Hematopoietic multipotent progenitor cell treated with erythropoietin and hydrocortisone succinate and interleukin-3 and kit ligand, for 6 days (in vitro differentiated cells): ENCODE measurements at regions not wholly inside any gene's neighbourhood (a gene's known extent, or its start where the extent isn't known, plus 50 kb on each side); places are given as distances from the start of the nearest gene placed in this dataset.
"Not testable (repeated sequence)": the region's sequence is repeated elsewhere in the genome, so short reads cannot be mapped to it uniquely, and the experiment has no call there.

ENCODE experiments used
- DNase-seq: peaks from one replicate; pipeline ENCODE4 v3.0.0-alpha.2; 2015

GRCh38 chr9:63450836-63451235 lies 1834.2 kb downstream of the FOXD4L5 start:
- not testable (repeated sequence) for DNase-seq

DNA sequence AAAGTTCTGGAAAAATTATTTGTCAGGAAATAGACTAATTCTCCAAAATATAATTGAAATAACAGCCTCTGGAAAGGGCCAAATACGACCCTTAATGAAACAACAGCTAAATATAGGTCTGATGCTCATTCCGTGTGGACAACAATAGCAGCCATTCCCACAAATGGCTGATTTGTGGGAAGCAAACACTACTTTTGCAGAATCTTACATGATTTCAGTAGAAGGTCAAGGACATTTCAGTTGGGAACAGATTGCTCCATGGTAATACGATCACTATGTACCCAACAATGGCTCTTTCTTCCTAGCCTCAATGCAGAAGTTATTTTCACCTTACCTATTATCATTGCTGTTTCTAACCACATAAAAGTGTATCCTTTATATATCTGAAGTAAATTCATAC lies 1859.9 kb downstream of the FOXD4L5 start:
- not testable (repeated sequence) for DNase-seq

- not testable (repeated sequence) for DNase-seq
Measured at GRCh38 chr9:63390897-63391296, 1894.1 kb downstream of the FOXD4L5 start.

- not testable (repeated sequence) for DNase-seq
Measured at GRCh38 chr9:63385479-63385878, 1899.5 kb downstream of the FOXD4L5 start.

GRCh38 chr9:63379864-63380263 lies 1905.1 kb downstream of the FOXD4L5 start:
- not testable (repeated sequence) for DNase-seq

DNA sequence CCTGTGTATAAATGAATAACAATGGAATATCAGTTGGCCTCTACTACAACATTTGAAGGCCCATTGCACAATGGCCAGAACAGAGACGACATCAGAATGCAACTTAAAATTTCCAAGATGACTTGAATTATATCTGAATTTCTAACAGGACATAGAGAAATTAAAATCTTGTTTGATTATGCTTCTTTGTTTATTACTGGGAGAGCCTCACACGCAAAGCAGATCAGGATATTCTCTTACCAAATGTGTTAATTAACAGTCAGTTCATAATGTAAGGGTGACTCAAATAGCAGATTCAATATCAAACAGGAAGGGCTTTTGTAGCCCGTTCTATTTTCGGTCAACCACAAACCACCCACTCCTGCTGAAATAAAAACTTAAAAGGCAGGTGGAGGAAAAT lies 1930.8 kb downstream of the FOXD4L5 start:
- DNase-seq, result peak; percentile 1

DNA sequence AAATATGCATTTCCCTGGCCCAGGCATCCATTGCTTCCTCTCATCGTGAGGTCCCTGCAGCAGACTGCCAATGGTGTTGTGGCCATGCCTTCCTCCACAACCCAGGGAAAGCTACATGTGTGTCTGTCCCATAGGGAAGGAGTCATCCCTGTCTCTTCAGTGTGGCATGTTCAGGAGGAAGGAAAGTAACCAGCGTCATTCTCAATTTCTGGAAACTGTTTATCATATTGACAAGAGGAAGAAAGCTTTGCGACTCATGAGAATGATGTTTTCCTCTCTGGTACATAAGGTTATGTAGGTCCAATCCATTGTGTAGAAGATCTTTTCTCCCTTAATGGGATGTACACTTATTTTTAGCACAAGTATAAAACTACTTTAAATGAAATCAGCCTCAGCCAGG lies 1937.7 kb downstream of the FOXD4L5 start:
- not testable (repeated sequence) for DNase-seq

DNA sequence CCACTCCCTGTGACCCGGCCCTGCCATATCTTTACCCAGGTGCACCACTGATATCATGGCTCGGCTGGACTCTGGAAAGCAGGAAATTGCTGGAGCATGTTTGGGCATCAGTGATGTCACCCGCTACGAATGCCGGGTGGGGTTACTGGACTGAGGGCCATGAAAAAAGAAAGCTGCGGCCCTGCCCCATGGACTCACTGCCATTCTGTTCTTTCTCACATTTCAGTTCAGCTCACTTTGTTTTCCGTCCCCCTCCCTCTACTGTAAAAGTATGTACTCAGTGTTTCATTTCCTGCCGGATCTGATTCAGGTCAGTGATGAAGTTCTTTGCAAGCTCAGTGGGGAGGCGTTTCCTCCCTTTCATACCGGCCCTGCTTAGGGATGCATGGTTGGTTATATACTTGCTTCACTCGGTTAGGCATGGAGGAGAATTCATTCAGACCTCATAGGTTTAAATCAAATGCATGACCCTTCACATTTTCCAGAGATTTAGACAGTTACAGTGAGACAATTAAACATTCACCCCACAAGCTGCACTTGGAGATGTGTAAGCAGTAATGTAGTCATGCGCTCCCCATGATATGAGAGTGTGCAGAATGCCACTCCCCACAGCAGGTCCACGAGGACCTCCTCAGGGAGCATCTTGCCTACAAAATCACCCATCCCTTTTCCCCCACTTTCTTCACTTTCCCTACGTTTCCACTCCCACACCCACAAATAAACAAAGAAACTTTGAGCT lies 1938.5 kb downstream of the FOXD4L5 start:
- peak; percentile 38 for DNase-seq

GRCh38 chr9:63344408-63344807 lies 1940.6 kb downstream of the FOXD4L5 start:
- DNase-seq, result not testable (repeated sequence)

DNA sequence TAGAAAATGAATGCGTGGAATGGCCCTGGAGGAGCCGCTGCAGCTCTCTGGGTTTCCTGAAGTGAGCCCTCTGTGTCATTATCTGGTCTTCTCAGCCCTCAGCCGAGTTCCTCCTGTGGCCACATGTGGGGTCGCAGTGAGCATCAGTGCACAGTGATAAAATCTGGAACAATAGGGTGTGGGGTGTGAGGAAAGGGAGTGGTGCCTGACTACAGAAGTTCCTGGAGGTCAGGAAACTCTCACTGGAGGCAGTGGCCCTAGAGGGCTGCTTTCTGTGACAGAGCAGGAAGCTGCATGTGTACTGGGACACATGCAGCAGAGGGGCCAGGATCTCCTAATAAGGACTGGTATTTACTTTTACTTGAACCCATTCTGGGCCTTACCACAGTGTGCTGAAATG lies 1942.5 kb downstream of the FOXD4L5 start:
- peak; percentile 87 for DNase-seq

- DNase-seq, result peak; percentile 1
Measured at GRCh38 chr9:63337899-63338604, 1947.0 kb downstream of the FOXD4L5 start.

- not testable (repeated sequence) for DNase-seq
Measured at GRCh38 chr9:63335286-63335685, 1949.7 kb downstream of the FOXD4L5 start.

- not testable (repeated sequence) for DNase-seq
Measured at GRCh38 chr9:63334187-63334586, 1950.8 kb downstream of the FOXD4L5 start.

DNA sequence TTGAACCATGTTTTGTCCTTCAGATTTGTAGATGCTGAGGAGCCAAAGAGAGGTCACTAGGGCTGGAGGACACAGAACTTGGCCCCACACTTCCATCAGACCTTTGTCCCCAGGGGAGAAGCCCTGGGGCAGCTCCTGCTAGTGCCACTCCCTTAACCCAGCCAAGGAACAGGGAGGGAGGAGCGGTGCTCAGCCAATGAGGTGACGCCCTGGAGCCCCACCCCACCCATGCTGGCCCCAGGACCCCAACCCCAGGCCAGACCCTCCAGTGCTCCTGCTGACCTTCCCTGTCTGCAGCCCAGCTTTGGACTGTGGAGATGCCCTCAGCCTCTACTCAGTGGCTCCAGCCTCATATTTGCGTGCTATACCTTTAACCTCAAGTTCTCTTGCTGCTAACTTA lies 1951.9 kb downstream of the FOXD4L5 start:
- not testable (repeated sequence) for DNase-seq

- not testable (repeated sequence) for DNase-seq
Measured at GRCh38 chr9:63328313-63328712, 1956.7 kb downstream of the FOXD4L5 start.

DNA sequence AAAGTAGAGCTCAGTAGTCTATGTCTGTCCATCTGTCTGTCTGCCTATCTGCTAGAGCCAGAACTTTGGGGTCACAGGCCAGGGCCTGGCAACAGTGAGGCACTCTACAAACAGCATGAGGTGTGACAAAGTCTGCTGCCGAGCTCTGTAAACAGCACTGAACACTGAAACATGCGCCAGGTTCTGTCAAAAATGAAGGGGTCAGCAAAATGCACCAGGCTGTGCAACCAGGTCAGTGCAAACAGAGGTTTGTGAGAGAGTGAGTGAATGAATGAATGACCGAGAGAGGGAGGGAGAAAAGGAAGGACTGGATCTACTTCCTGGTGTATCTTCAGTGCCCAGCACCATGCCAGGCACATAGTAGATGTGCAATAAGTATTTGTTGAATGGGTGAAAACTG lies 1957.8 kb downstream of the FOXD4L5 start:
- DNase-seq, result not testable (repeated sequence)

GRCh38 chr9:63326665-63327064 lies 1958.3 kb downstream of the FOXD4L5 start:
- not testable (repeated sequence) for DNase-seq

GRCh38 chr9:63325696-63326095 lies 1959.3 kb downstream of the FOXD4L5 start:
- DNase-seq, result not testable (repeated sequence)

DNA sequence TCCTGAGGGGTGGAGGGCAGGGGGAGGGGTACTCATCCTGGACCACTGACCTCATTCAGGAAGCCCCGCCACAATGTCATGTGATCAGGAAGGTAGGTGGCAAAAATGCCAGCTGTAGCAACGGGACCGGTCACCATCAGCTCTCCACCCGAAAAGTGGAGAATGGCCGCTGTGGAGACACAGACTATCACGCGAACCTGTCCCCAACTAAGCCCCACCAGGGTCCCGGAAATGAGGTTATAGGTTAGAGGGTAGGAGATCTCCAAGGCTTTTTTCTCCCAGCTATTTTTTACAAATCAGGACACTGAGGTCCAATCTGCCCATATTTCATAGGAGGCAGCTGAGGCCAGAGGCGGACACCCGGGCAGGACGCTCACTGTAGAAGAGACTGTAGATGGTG lies 1966.9 kb downstream of the FOXD4L5 start:
- not testable (repeated sequence) for DNase-seq

- DNase-seq, result not testable (repeated sequence)
Measured at GRCh38 chr9:63315387-63315786, 1969.6 kb downstream of the FOXD4L5 start.

DNA sequence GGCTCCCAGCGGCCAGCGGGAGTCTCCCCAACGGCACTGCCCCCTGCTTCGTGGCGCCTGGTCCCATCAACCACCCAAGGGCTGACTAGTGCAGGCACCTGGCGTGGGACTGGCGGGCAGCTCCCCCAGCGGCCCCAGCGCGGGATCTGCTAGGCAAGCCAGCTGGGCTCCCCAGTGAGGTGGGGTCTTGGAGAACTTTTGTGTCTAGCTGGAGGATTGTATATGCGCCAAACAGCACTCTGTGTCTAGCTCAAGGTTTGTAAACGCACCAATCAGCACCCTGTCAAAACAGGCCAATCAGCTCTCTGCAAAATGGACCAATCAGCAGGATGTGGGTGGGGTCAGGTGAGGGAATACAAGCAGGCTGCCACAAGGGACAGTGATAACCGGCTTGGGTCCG lies 1988.2 kb downstream of the FOXD4L5 start:
- DNase-seq, result not testable (repeated sequence)

DNA sequence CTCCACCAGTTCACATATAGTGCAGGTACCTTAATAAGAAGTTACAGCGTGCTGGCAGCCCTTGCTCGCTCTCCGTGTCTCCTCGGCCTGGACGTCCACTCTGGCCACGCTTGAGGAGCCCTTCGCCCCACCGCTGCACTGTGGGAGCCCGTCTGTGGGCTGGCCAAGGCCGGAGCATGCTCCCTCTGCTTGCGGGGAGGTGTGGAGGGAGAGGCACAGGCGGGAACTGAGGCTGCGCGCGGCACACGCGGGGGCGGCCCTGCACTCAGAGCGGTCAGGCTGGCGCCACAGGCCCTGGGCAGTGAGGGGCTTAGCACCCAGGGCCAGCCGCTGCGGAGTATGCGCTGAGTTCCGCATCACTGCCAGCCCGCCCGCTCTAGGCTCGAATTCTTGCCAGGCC lies 1988.6 kb downstream of the FOXD4L5 start:
- not testable (repeated sequence) for DNase-seq

DNA sequence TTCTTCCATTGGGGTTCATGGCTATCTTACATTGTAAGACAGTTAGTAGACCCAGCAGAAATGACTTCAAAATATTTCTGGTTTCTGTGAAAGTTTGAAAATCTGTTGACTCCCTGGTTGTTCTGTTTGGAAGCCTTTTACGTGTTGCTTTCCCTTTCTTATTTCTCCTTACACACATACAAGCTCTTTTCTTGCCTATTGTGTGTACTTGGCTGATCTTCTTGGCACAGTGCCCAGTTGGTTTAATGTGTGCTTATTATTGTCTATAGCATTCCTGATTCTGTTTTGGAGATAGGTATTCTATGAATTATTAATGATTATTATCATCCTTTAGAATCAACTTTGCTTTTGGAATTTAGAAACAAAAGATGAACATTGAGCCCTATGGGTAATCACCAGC lies 1995.0 kb downstream of the FOXD4L5 start:
- peak; percentile 32 for DNase-seq
